Muscle of leg (tissue), 3 donors: ENCODE measurements at regions not wholly inside any gene's neighbourhood (a gene's known extent, or its start where the extent isn't known, plus 50 kb on each side); places are given as distances from the start of the nearest gene placed in this dataset.

Experiments
- DNase-seq: peaks from one replicate; pipeline ENCODE4 v3.0.0; 2013
- H3K27ac ChIP-seq: one replicate; pipeline ENCODE4 v1.5.1; 2013; ENCODE audit warnings: mild to moderate bottlenecking, low read length, control low read depth
- H3K27me3 ChIP-seq: one replicate; pipeline ENCODE4 v1.6.1; 2013; ENCODE audit warnings: low read length; ENCODE audit not compliant: control insufficient read depth, insufficient read depth
- H3K36me3 ChIP-seq: one replicate; pipeline ENCODE4 v1.6.1; 2013; ENCODE audit warnings: low read length; ENCODE audit not compliant: control insufficient read depth, insufficient read depth
- H3K4me1 ChIP-seq: one replicate; pipeline ENCODE4 v1.6.1; 2013; ENCODE audit warnings: low read length; ENCODE audit not compliant: control insufficient read depth, insufficient read depth
- H3K4me3 ChIP-seq: one replicate; pipeline ENCODE4 v1.5.1; 2013; ENCODE audit warnings: low read length, control low read depth
- H3K9me3 ChIP-seq: replicated peaks from 2 replicates; pipeline ENCODE4 v1.6.1; 2013; ENCODE audit warnings: low read depth, low read length; ENCODE audit not compliant: control insufficient read depth
- WGBS: methylation state at CpG from one replicate; pipeline ENCODE4 v1.1.5; 2013; ENCODE audit warnings: missing lambda C conversion rate; ENCODE audit not compliant: insufficient coverage; 5-methylcytosine and 5-hydroxymethylcytosine counted together

DNA sequence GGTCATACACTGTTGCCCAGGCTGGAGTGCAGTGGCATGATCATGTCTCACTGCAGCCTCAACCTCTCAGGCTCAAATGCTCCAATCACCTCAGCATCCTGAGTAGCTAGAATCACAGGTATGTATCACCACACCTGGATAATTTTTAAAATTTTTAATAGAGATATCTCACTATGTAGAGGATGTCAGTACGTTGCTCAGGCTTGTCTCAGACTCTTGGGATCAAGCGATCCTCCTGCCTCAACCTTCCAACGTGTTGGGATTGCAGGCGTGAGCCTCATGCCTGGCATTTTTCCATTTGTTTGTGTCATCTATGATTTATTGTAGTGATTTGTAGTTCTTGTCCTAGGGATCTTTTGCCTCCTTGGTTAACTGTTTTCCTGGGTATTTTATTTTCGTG is 985.2 kb upstream of the B3GALT2 start:
- Histone ChIP-seq H3K4me1 (no peaks in the 10 kb centered on the region), H3K9me3 (no peaks in the 10 kb centered on the region), H3K36me3 (no peaks in the 10 kb centered on the region), H3K4me3 (no peak overlapping the region), H3K27ac (no peak overlapping the region), H3K27me3 (no peaks in the 10 kb centered on the region)
- WGBS = 83% methylated on average over 1 of the region's 5 CpGs
- no peak for DNase-seq

- Histone ChIP-seq H3K36me3 (no peaks in the 10 kb centered on the region), H3K9me3 (no peaks in the 10 kb centered on the region), H3K27me3 (no peaks in the 10 kb centered on the region), H3K4me3 (no peak overlapping the region), H3K27ac (no peak overlapping the region), H3K4me1 (no peaks in the 10 kb centered on the region)
- no peak for DNase-seq
- WGBS = no CpG with 5 or more reads among the region's 4 CpGs
These were observed 981.7 kb upstream of the B3GALT2 start for GRCh38 chr1:194167956-194168640.

DNA sequence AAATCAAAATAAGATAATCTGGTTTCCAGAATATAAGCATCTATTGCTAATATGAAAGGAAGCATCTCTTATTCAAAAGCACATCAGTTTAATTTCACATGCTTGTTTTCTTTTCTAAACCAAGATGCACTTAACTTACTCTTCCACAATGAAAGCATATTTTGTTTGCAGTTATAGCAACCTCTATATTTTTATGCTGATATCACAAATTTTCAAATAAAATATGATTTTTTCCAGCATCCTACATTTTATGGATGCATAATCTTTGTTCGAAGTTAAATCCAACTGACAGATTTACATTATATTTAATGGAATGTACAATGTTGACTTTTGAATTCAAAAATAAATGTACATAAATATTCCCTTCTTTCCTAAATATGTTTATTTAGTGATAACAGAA is 978.3 kb upstream of the B3GALT2 start:
- DNase-seq = no peak
- no peaks in the 10 kb centered on the region for H3K9me3 ChIP-seq
- H3K4me3 ChIP-seq = no peak overlapping the region
- WGBS = no CpG with 5 or more reads among the region's 1 CpG
- H3K36me3 ChIP-seq = no peaks in the 10 kb centered on the region
- H3K4me1 ChIP-seq = no peaks in the 10 kb centered on the region
- no peak overlapping the region for H3K27ac ChIP-seq
- H3K27me3 ChIP-seq = no peaks in the 10 kb centered on the region

- Histone ChIP-seq H3K27me3 (no peaks in the 10 kb centered on the region), H3K36me3 (no peaks in the 10 kb centered on the region), H3K4me1 (no peaks in the 10 kb centered on the region), H3K4me3 (no peak overlapping the region), H3K27ac (no peak overlapping the region), H3K9me3 (peaks cover 4% of the 10 kb centered on the region)
- DNase-seq = no peak
- 20% methylated on average over 1 of the region's 1 CpG for WGBS
These were observed 975.2 kb upstream of the B3GALT2 start for GRCh38 chr1:194161591-194161990.

GRCh38 chr1:194159941-194160340 is 973.5 kb upstream of the B3GALT2 start:
- H3K4me1 ChIP-seq = no peaks in the 10 kb centered on the region
- peaks cover 4% of the 10 kb centered on the region for H3K9me3 ChIP-seq
- H3K4me3 ChIP-seq = no peak overlapping the region
- no peak overlapping the region for H3K27ac ChIP-seq
- DNase-seq = no peak
- H3K27me3 ChIP-seq = no peaks in the 10 kb centered on the region
- H3K36me3 ChIP-seq = no peaks in the 10 kb centered on the region

DNA sequence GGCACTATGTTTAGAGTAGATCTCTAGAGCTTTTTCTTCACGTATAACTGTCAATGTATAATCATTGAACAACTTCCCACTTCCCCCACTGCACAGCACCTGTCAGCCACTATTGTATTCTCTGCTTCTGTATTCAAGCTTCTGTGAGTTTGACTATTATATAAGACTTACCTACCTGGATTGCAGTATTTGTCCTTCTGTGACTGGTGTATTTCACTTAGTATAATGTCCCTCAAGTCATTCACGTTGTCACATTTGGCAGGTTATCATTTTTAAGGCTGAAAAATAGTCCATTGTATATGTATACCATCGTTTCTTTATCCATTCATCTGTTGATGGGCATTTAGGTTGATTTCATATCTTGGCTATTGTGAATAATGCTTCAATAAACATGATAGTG is 969.5 kb upstream of the B3GALT2 start:
- DNase-seq = no peak
- no peaks in the 10 kb centered on the region for H3K36me3 ChIP-seq
- peaks cover 4% of the 10 kb centered on the region for H3K9me3 ChIP-seq
- no peak overlapping the region for H3K27ac ChIP-seq
- no peaks in the 10 kb centered on the region for H3K27me3 ChIP-seq
- H3K4me3 ChIP-seq = no peak overlapping the region
- no peaks in the 10 kb centered on the region for H3K4me1 ChIP-seq
- no CpG with 5 or more reads among the region's 3 CpGs for WGBS

DNA sequence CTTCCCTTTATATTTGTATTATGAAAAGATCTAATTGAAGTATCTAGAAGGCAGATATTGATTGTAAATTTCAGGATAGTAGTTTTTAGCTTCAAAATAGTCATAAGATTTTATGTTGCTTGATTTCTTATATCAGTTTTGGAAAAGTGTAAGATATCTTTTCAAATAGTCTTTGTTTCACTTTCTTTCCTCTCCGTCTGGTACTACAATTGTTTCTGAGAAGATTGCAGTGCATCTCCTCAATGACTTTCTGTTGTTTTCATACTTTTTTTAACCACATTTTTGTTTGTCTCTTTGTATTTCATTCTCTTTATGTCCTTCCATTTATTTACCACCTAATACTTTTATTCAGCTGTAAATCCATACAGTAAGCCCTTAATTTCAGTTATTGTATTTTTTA is 964.6 kb upstream of the B3GALT2 start:
- Histone ChIP-seq H3K4me3 (no peak overlapping the region), H3K27ac (no peak overlapping the region), H3K36me3 (no peaks in the 10 kb centered on the region), H3K27me3 (no peaks in the 10 kb centered on the region), H3K9me3 (no peaks in the 10 kb centered on the region), H3K4me1 (no peaks in the 10 kb centered on the region)
- no CpG with 5 or more reads among the region's 1 CpG for WGBS
- no peak for DNase-seq

GRCh38 chr1:194150242-194150641 is 963.8 kb upstream of the B3GALT2 start:
- no peaks in the 10 kb centered on the region for H3K27me3 ChIP-seq
- no peaks in the 10 kb centered on the region for H3K9me3 ChIP-seq
- H3K4me3 ChIP-seq = no peak overlapping the region
- no peaks in the 10 kb centered on the region for H3K4me1 ChIP-seq
- H3K36me3 ChIP-seq = no peaks in the 10 kb centered on the region
- DNase-seq = no peak
- no peak overlapping the region for H3K27ac ChIP-seq

DNA sequence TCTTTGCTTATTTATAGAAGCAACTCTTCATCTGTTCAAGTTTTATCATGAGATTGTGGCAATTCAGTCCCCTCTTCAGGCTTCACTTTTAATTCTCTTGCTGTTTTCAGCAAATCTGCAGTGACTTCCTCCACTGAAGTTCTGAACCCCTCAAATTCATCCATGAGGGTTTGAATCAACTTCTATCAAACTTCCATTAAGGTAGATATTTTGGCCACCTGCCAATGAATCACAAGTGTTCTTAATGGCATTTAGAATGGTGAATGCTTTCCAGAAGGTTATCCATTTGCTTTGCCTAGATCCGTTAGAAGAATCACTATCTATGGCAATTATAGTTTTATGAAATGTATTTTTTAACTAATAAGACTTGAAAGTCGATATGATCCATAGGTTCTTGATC is 946.7 kb upstream of the B3GALT2 start:
- no peak overlapping the region for H3K4me3 ChIP-seq
- H3K27me3 ChIP-seq = no peaks in the 10 kb centered on the region
- WGBS = no CpG with 5 or more reads among the region's 2 CpGs
- no peaks in the 10 kb centered on the region for H3K9me3 ChIP-seq
- no peak for DNase-seq
- H3K27ac ChIP-seq = no peak overlapping the region
- H3K4me1 ChIP-seq = no peaks in the 10 kb centered on the region
- H3K36me3 ChIP-seq = no peaks in the 10 kb centered on the region

DNA sequence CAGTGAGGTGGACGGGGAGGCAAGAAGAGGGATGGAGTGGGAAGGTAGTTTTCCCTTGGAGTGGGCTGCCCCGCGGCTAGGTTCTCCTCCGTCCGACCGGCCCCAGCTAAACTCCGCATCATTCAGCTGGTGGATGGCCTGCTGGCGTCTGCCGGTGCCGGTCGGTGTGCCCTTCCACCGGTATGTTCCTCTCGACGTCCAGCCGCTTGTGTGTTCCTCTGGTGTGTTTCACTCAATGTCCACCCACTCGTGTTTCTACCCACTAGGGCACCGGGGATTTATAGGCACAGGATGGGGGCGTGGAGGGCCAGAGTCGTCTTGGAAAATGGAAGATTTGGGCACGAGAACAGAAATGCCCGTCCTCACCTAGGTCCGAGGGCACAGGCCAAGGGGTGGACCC is 931.7 kb upstream of the B3GALT2 start:
- Histone ChIP-seq H3K36me3 (no peaks in the 10 kb centered on the region), H3K4me3 (no peak overlapping the region), H3K27ac (no peak overlapping the region), H3K27me3 (no peaks in the 10 kb centered on the region), H3K4me1 (no peaks in the 10 kb centered on the region), H3K9me3 (no peaks in the 10 kb centered on the region)
- WGBS = 93% methylated on average over 18 of the region's 22 CpGs
- no peak for DNase-seq

DNA sequence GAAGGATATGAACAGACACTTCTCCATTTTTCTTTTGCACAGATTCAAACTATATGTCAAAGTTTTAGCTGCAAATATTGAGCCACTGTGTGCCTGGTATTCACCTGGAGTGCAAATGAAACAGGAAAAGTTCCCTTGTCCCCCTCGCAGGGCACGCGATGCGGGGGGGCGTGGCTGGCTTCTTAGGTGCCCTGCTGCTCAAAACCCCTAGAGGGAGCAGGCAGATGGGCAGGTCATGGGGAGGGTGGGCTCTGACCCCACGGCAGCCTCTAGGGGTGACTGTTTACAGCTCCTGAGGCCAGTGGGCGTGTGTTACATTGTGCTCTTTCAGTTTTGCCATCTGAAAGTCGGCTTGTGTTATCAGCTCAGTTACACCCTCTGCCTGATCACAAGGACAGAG is 931.2 kb upstream of the B3GALT2 start:
- no peaks in the 10 kb centered on the region for H3K36me3 ChIP-seq
- H3K4me3 ChIP-seq = no peak overlapping the region
- H3K27ac ChIP-seq = no peak overlapping the region
- no peak for DNase-seq
- H3K9me3 ChIP-seq = no peaks in the 10 kb centered on the region
- 75% methylated on average over 7 of the region's 8 CpGs for WGBS
- no peaks in the 10 kb centered on the region for H3K27me3 ChIP-seq
- no peaks in the 10 kb centered on the region for H3K4me1 ChIP-seq
